CMK (cell line): ENCODE measurements at regions not wholly inside any gene's neighbourhood (a gene's known extent, or its start where the extent isn't known, plus 50 kb on each side); places are given as distances from the start of the nearest gene placed in this dataset.
"Not testable (repeated sequence)": the region's sequence is repeated elsewhere in the genome, so short reads cannot be mapped to it uniquely, and the experiment has no call there.

ENCODE experiments used
- DNase-seq: peaks from one replicate; pipeline ENCODE4 v3.0.0-alpha.2; 2010; ENCODE audit warnings: low read depth

GRCh38 chr14:45587142-45587541, 334.1 kb upstream of the MIS18BP1 start:
- DNase-seq = no peak

- no peak for DNase-seq
These were observed 306.6 kb upstream of the MIS18BP1 start for GRCh38 chr14:45559626-45560025.

DNA sequence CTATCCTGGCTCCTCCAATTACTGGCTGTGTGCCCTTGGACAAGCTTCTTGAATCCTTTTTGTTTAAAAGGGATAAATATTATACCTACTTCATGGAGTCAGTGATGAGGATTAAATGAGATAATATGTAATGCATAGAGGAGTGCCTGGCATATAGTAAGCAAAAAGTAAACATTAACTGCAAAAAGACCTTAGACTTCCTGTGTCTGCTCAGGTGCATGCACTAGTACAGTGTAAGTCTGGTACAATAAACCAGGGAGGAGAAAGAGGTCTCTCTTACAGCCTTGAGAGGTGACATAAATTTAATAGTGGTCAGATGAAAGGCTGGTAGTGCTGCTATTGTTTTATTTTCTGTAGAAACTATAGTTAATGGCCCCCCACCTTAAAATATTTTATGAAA, 305.2 kb upstream of the MIS18BP1 start:
- DNase-seq = no peak

- no peak for DNase-seq
These were observed 301.0 kb upstream of the MIS18BP1 start for GRCh38 chr14:45553981-45554380.

DNA sequence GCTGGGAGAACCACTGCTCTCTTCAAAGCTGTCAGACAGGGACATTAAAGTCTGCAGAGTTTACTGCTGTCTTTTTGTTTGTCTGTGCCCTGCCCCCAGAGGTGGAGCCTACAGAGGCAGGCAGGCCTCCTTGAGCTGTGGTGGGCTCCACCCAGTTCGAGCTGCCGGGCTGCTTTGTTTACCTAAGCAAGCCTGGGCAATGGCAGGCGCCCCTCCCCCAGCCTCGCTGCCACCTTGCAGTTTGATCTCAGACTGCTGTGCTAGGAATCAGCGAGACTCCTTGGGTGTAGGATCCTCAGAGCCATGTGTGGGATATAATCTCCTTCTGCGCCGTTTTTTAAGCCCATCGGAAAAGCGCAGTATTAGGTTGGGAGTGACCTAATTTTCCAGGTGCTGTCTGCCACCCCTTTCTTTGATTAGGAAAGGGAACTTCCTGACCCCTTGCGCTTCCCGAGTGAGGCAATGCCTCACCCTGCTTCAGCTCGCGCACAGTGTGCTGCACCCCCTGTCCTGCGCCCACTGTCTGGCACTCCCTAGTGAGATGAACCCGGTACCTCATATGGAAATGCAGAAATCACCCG, 298.3 kb upstream of the MIS18BP1 start:
- DNase-seq = not testable (repeated sequence)

DNA sequence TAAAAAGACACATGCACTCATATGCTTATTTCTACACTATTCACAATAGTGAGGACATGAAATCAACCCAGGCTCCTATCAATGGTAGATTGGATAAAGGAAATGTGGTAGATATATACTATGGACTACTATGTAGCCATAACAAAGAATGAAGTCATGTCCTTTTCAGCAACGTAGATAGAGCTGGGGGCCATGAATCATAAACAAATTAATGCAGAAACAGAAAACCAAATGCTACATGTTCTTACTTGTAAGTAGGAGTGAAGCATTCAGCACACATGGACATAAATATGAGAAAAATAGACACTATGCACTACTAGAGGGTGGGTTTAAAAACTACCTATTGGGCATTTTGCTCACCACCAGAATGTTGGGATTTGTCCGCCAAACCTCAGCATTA, 278.0 kb upstream of the MIS18BP1 start:
- DNase-seq = no peak

- peak; percentile 5 for DNase-seq
These were observed 273.9 kb upstream of the MIS18BP1 start for GRCh38 chr14:45526715-45527549.

DNA sequence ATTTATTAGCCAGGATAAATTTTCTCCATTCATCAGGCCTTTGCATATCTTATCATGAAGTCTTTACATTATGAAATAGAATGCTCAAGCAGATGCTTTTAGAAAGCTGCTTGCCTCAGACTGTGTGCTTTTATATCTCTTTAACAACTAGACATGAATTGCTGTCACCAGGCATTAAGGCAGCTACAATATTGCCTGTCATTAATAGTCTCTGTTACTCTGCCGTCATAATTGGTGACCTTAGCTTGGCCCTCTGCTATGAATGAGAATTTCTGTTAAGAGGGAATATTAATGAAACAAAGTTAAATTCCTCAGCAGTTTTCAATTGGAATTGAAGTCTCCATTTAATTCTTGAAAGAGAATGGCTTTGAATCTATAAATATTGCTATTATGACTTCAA, 266.8 kb upstream of the MIS18BP1 start:
- no peak for DNase-seq

GRCh38 chr14:45492876-45493275, 239.9 kb upstream of the MIS18BP1 start:
- no peak for DNase-seq

DNA sequence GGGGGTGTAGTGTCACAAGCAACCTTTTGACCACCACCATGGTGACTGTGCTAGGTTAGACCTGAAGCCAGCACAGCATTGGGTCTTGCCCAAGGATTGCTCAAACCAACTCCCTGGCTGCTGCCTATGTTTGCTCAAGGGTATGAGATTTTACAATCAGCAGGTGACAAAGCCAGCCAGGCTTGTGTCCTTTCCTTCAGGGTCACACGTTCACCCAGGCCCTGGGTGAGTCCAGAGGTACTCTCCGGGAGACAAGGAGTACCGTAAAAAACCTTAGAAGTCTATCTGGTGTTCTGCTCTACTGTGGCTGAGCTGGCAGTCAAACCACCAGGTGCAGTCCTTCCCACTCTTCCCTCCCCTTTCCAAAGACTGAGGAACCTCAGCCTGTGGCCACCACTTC, 238.9 kb upstream of the MIS18BP1 start:
- no peak for DNase-seq

DNA sequence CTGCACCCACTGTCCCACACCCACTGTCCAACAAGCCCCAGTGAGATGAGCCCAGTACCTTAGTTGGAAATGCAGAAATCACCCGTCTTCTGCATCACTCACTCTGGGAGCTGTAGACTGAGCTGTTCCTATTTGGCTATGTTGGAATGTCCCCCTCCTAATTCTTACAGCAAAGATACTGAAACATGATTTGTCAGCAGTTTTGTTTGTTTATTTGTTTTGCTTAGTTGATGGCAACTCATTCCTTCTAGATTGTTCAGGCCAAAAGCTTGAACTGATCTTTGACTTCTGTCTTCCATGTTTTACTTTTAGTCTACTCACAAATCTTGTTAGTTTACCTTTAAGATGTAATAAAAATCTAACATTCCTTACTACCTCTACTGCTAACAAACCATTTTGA, 233.6 kb upstream of the MIS18BP1 start:
- no peak for DNase-seq

DNA sequence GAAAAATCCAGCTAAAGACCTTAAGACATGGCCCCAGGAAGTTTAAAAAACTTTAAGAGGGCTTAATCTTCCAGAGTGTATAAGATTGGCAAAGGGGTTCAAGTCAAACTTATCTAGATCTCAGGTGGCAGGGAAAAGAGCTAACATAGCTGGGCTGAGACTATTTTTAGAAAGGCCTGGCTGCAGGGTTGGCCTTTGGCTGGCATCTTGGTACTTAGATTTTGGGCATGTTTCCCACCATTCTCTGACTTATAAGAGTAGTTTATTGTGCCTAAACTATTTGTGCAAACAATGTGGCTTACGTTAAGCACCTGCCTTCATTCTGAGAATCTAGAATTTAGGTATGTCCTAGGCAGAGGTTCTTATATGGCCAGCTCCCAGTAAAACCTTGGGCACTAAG, 214.0 kb upstream of the MIS18BP1 start:
- no peak for DNase-seq

- DNase-seq = no peak
These were observed 181.2 kb upstream of the MIS18BP1 start for GRCh38 chr14:45434221-45434620.

GRCh38 chr14:45426685-45427282, 173.8 kb upstream of the MIS18BP1 start:
- DNase-seq = peak; percentile 20

DNA sequence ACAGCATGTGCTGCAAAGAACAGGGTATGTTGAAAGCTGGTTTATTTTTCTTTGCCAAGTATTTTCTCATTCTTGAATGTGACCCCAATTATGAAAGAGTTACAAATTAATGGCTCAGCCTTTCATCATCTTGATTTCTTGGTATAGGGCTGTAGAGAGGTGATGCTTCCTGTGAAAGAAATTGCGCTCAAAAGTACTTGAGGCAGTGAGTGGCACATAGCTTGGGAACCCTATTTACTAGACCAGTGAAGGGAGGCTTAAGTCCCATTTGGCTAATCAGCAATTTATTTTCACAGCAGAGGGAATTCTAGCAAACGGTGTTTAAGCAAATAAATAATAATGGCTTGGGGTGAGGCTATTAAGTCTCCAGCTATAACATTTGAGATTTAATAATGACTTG, 153.9 kb upstream of the MIS18BP1 start:
- no peak for DNase-seq

GRCh38 chr14:45400950-45401640, 148.1 kb upstream of the MIS18BP1 start:
- DNase-seq = no peak

DNA sequence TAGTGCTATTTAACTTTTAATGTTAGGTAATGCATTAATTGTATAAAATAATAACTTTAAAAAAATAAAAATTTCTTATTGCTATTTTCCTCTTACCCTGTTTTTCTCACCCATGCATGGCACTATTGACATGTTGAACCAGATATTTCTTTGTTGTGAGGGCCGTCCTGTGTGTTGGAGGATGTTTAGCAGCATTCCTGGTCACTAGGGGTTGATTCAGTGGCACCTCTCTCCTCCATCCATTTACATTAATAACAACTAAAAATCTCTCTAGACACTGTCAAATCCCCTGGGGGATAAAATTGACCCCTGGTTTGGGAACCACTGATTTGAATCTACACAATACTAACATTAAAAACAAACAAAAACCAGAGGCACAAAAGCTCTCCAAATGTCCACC, 147.5 kb upstream of the MIS18BP1 start:
- no peak for DNase-seq

- DNase-seq = peak; percentile 55
These were observed 128.1 kb upstream of the MIS18BP1 start for GRCh38 chr14:45381091-45381490.

- no peak for DNase-seq
These were observed 124.2 kb upstream of the MIS18BP1 start for GRCh38 chr14:45377166-45377565.

DNA sequence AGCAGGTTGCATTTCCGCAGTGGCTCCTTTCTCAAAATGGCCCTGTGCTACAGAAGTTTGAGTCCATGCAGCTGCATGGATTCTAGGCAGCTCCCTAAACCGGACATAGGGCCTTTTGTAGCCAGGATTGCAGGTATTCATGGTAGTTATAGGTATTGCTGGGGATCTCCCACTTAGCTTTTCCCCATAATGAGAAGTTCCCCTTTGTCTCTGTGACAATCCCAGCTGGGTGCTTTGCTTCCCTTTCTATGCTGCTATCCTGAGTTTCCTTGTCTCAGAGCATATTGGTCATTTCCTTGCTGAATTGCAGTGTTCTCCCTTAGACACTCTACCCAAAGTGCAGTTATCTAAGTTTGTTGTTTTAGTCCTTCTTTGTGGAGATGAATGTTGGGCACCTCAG, 120.9 kb upstream of the MIS18BP1 start:
- DNase-seq = no peak

DNA sequence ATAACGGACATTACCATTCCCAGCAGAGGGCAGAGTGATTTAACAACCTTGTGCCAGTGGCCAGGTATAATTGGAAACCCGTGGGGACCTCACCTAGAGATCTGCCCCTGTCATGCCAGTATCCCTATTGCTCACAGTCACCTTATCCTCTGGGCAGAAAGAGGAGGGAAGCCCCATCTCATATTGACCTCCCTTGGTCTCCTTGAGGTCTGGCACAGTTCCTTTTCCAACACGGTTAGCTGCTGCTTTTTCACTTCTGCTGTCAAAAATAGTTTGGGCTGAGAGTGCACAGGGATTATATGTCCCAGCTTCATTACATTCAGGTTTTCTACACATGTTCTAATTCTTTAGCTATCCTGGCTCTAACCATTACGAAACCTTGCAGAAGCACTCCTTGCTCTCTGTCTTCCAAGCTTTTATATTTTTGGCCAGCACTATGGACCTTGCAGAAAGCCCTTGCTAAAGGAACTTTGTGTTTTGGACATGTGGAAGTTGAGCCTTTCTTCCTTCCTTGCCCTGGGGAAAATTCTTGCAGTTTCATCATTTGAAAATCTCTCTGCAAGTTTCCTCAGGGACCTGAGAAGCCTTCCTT, 111.7 kb upstream of the MIS18BP1 start:
- no peak for DNase-seq

- DNase-seq = no peak
These were observed 109.5 kb upstream of the MIS18BP1 start for GRCh38 chr14:45362505-45362904.
